GM13976 (cell line): ENCODE measurements at regions not wholly inside any gene's neighbourhood (a gene's known extent, or its start where the extent isn't known, plus 50 kb on each side); places are given as distances from the start of the nearest gene placed in this dataset.

Experiments
- DNase-seq: peaks from one replicate; pipeline ENCODE4 v3.0.0; 2012; ENCODE audit warnings: low spot score
- in situ Hi-C: fragments of 300-500 bp; cut with MboI; formaldehyde crosslinking; loops from one replicate; pipeline ENCODE4 v1.12.0; 2022; ENCODE audit warnings: low sequenced_read_pairs, mixed read lengths, inconsistent platforms; ENCODE audit not compliant: unreplicated experiment
- TF ChIP-seq, protein P1 (sequence below): IDR thresholded peaks from 2 replicates; pipeline ENCODE4 v1.5.1; 2012; ENCODE audit warnings: borderline replicate concordance, mild to moderate bottlenecking; ENCODE audit not compliant: insufficient read depth; ENCODE audit errors: extremely low read depth, missing control alignments, control extremely low read depth

DNA sequence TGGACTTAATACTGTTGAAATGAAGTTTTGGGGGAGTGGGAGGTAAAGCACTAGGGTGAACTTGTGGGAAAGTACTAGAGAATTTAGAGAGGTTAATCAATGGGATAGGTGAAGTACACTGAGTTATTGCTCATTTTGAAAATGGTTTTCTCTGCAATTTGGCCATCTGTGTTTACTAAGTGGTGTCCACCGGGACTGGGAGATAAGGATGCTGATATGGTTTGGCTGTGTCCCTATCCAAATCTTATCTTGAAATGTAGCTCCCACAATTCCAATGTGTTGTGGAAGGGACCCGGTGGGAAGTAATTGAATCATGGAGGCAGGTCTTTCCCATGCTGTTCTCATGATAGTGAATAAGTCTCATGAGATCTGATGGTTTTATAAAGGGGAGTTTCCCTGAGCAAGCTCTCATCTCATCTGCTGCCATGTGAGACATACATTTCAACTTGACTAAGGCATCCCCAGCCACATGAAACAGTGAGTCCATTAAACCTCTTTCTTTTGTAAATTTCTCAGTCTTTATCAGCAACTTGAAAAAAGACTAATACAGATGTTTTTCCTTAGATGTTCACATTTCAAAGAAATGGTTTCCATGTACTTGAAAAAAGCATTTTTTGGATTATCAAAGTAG is 1569.4 kb upstream of the PRR20A start:
- TF ChIP-seq, protein P1, sequence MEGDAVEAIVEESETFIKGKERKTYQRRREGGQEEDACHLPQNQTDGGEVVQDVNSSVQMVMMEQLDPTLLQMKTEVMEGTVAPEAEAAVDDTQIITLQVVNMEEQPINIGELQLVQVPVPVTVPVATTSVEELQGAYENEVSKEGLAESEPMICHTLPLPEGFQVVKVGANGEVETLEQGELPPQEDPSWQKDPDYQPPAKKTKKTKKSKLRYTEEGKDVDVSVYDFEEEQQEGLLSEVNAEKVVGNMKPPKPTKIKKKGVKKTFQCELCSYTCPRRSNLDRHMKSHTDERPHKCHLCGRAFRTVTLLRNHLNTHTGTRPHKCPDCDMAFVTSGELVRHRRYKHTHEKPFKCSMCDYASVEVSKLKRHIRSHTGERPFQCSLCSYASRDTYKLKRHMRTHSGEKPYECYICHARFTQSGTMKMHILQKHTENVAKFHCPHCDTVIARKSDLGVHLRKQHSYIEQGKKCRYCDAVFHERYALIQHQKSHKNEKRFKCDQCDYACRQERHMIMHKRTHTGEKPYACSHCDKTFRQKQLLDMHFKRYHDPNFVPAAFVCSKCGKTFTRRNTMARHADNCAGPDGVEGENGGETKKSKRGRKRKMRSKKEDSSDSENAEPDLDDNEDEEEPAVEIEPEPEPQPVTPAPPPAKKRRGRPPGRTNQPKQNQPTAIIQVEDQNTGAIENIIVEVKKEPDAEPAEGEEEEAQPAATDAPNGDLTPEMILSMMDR: no peak
- in situ Hi-C loops: no loop called here
- no peak for DNase-seq

DNA sequence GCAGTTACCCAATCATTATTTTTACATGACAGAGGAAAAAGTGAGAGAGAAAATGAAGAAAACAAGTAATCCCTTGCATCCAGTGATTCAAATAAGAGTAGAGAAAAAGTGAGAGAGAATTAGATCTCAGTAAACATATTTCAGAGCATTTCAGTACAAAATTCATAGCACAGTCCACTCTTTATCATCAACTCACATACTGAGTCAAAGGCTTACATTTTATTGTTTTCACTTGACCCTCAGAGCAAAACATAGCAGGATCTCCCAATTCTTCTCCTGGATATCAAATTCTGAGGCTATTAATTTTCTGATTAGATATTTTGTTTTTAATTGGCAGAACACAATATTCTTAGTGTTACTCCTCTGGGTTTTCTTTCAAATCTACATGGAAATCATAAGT is 1568.3 kb upstream of the PRR20A start:
- in situ Hi-C loops: no loop called here
- no peak for DNase-seq
- TF ChIP-seq, protein P1: no peak

DNA sequence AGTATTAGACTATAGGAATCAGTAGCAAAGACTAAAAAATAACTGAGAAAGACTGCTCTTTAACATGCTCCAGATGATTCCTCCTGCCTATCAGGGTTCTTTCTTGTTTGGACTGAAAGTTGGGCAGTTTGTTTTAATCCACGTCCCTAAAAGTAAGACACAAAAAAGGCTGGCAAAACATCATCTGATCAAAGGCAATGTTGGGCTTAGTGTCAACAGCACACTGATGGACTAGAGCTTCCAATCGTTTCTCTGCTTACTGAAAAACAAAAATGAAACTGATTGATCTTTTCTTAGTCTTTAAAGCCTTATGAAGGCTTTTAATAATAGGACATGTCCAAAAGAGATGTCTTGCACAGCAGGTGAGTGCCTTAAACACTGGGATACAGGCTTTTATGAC is 1567.9 kb upstream of the PRR20A start:
- no peak for DNase-seq
- in situ Hi-C loops: no loop called here
- TF ChIP-seq, protein P1: no peak

DNA sequence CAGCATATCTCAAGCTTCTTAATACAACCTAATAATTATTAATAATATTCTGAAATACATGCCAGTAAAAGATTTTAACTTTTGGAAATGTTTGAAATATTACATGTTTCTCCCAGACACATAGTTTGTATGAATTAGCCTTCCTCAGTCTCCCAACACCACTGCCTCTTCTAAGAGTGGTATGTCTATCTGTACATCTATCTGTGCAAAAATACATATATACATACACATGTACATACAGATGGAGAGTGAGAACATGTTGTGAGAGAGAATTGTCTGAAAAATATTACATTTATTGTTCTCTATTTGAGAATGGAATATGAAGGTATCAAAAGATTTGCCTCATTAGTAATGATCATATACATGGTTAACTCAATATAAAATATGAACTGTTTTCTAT is 1567.2 kb upstream of the PRR20A start:
- in situ Hi-C loops: no loop called here
- TF ChIP-seq, protein P1: no peak
- no peak for DNase-seq

DNA sequence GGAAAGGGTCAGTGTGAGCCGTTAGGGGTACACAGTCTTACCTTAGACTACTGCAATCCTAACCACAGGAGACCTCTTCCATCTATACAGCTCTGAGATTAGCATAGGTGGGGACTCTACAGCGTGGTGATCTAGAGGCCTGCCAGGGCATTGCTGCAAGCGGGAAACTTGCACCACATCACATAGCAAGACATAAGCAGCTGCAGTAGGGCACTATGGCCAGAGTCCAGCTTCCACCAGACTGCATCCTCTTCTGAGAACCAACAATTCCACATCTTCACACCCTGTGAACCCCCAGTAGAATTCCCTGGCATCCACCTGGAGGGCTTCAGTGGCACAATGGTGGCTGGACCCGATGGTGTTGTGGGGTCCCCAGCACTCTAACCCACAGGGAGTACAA is 1564.3 kb upstream of the PRR20A start:
- no peak for DNase-seq
- TF ChIP-seq, protein P1: no peak
- in situ Hi-C loops: no loop called here

DNA sequence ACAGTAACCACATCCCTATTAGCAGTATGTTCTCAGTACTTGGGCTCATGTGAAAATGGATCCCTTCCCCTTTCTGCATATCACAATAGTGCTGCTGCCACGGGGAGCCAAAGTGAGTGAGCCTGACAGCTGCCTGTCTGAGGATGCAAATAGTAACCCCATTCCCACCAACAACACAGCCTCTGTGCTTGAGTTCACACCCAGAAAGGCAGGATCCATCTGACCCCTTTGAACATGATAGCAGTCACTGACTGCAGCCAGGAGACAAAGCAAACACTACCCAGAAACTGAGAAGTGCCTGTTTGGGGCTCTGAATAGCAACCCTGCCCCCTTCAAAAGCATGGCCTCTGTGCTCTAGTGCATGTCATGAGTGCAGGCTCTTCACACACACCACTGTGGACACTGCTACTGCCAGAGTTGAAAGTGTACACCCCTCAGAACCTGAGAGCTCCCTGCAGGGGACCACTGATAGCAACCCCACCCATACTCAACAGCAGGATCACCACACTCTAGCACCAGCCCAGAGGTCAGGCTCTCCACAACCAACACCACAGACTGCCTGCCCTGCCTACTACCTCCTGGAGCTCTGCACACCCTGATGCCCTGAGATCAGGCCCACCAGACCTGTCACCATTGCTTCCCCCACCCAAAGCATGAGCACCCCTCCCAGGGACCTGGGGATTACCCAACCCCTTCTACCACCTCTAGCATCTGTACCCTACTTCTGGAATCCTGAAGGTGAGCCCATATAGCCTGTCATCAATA is 1563.5 kb upstream of the PRR20A start:
- in situ Hi-C loops: no loop called here
- no peak for DNase-seq
- TF ChIP-seq, protein P1: no peak
